ENCODE measurements at regions not wholly inside any gene's neighbourhood (a gene's known extent, or its start where the extent isn't known, plus 50 kb on each side); places are given as distances from the start of the nearest gene placed in this dataset.

GRCh38 chr10:85105614-85106255, 777.3 kb downstream of the CCSER2 start:
- no peak for TF ChIP-seq CTCF (IDR thresholded peaks at IDR 0.05; ENCODE audit: low read depth, low read length)
- no peak for TF ChIP-seq POLR2A (IDR thresholded peaks at IDR 0.05; ENCODE audit: extremely low read depth, insufficient read length)
- no peak for TF ChIP-seq MAX (IDR thresholded peaks at IDR 0.05; ENCODE audit: low read depth, low read length)
- TF ChIP-seq MYC (IDR thresholded peaks at IDR 0.05; ENCODE audit: low read depth, low read length): no peak
